ENCODE measurements at regions not wholly inside any gene's neighbourhood (a gene's known extent, or its start where the extent isn't known, plus 50 kb on each side); places are given as distances from the start of the nearest gene placed in this dataset.

DNA sequence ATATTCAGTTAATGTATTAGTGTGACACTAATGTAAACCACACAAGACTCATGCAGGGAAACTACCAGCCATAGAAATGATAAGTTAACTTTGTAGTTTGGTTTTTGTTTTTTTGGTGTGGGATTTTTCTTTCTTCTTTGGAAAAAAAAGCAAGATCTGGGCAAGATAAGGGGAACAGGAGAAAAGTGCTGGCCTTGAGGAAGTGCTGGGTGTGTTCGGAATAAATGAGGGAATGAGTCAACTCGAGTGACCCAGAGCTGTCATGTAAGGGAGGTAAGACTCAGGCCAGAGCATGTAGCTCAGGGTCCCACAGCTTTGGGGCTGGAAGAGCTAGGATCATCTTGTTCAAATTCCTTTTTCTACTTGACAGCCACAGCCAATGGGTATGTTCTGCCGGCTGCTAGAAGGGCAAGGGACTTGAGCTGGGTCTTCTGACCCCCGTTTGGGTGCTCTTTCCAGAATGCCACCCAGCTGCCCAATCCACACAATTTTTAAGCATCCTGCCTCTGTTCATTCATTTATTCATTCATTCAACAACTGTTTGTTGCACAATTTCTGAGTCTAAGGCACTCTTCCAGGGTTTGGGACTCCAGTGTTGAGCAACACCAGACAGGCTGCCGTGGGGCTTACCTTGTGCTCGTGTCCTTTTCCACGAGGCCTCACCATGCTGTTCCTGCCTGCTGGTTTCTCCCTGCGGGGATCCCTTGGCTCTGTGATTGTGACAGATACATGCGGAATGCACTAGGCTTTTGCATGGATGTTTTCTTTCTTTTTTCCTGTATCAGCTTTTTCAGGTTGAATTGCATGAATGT is 54.5 kb downstream of the CLDN34 start:
- no peak for DNase-seq (ENCODE audit: low spot score)

DNA sequence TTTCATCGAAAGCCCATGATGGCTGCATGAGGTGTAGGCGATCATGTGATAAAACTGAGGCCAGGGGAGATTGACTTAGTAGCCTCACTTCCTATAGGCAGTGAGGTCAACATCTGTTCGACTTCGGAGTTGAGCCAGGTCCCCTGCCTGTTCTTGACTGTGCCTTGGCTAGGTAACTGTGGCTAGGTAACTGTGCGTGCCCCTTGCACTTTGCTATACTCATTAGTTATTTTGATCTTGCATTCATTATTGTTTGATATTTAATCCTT is 55.0 kb downstream of the CLDN34 start:
- DNase-seq (ENCODE audit: low spot score), result no peak

DNA sequence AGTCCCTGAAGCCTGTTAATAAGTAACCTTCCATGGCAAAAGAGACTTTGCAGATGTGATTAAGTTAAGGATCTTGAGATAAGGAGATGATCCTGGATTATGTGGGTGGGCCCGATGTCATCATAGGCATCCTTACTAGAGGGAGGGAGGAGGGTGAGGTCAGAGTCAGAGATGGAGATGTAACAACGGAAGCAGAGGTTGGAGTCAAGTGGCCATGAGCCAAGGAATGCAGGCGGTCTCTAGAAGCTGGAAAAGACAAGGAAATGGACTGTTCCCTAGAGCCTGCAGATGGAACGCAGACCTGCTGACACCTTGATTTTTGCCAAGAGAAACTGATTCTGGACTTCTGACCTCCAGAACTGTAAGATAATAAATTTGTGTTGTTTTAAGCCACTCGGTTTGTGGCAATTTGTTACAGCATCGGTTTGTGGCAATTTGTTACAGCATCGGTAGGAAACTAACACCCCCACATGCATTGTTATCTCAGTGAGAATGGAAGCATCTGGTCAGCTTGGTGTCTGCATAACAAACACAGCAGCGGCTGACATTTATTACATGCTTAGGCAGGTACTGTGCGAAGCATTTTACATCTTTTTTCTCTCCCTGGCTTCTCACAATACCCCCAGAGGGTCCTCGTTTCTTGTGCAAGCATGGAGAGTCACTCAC is 55.6 kb downstream of the CLDN34 start:
- DNase-seq (ENCODE audit: low spot score), result peak; percentile 49

DNA sequence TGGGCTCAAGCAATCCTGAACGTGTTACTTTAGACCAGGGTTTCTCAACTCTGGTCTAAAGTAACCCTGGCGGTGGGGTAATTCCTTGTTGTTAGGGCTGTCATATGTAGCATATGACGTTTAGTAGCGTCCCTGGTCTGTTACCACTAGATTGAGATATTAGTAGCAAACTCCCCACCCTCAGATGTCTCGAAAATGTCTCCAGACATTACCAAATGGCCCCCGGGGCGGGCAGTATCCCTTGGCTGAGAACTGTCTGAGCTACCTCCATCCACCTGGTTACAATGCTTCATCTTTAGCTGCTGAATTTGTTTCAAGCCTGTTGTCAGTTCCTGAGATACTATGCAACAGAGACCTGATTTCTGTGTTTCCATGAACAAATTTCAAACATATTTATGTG is 56.7 kb downstream of the CLDN34 start:
- no peak for DNase-seq (ENCODE audit: low spot score)

DNA sequence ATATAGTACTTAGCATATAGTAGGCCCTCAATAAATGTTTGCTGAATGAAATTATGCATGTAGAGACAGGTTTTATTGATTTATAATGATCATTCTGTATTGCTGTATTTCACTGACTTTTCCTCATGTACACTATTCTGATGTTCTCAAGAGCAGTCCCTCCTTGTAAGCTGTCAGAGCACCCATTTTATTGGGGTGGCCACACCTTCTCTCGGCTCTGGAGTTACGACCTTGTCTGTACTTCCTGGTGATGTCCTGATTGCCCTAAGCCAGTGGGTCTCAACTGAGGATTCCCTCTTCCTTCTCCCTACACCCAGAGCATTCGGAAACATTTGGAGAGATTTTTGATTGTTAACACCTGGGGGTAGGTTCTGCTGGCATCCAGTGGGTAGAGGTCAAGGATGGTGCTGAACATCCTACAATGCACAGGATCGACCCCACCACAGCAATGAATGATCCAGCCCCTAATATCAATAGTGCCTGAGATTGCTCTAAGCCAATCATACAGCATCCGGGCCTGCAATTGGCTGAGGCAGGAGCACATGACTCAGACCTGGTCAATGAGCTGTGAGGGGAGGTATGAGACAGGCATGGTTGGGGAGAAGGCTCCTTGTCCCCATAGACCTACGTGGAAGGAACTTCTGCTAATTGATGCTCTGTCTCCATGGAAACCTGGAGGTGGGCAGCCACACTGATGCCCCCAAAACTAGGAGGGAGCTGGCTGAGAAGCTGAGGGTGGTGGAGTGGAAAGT is 58.8 kb downstream of the CLDN34 start:
- DNase-seq (ENCODE audit: low spot score), result no peak

DNA sequence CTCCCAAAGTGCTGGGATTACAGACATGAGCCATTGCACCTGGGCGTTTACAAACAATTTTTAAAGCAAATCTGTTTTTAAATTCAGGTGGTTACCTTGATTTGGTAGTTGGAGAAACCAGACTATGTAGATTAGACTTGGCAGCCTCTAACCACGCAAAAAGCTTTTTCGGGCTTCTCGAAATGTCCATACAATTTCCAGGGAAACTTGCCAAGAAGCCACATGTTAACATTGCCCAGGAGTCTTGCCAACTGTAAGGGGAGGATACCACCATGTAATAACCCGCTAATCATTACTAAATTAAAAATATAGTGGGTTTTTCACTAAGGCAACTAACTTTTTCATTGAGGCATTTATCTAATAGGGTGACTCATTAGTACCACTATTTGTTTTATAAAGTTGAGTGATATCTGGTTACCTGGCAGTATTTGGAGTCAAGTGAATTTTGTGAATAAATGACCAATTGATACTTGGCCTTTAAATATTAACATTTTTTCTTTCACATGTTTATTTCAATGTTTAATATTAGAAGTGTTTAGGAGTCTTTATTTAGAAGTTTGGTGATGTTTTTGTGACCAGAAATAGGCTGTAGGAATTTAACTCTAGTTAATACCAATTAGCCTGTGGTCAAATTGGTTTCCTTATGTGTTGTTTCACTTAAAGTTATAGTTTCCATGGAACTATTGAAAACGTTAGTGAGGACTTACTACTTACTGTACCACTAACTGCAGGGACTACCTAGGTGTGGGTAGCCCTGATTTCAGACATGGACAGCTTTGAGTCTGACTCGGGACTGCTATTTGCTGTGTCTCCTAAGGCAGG is 61.3 kb downstream of the CLDN34 start:
- no peak for DNase-seq (ENCODE audit: low spot score)

DNA sequence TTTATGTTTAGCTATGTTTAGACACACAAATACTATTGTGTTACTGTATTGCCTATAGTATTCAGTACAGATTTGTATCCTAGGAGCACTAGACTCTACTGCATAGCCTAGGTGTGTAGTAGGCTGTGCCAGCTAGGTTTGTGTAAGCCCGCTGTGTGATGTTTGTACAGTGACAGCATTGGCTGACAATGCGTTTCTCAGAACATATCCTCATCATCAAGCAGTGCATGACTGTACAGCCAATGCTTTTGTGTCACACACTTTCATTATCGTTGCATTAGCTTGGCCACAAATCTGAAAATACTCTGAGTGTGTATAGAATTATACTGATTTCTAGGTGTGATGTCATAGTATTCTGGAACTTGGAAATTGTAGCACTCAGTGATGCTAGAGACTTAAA is 63.4 kb downstream of the CLDN34 start:
- no peak for DNase-seq (ENCODE audit: low spot score)

DNA sequence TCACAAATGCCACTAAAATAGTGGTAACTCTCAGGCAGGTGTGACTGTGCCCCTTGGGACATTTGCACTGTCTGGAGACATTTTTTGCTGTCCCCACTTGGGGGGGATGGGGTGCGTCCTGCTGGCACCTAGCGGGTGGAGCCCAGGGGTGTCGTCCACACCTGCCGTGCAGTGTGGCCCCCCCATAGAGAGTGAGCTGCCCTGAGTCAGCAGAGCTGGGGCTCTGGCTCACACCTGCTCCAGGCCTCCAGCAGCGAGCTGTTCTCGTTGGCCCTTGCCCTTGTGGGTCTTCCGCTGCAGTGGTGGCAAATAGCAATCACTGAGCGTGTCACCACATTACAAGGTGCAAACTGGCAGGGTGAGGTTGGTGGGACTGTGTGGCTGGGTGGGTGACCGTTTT is 64.6 kb downstream of the CLDN34 start:
- no peak for DNase-seq (ENCODE audit: low spot score)

DNA sequence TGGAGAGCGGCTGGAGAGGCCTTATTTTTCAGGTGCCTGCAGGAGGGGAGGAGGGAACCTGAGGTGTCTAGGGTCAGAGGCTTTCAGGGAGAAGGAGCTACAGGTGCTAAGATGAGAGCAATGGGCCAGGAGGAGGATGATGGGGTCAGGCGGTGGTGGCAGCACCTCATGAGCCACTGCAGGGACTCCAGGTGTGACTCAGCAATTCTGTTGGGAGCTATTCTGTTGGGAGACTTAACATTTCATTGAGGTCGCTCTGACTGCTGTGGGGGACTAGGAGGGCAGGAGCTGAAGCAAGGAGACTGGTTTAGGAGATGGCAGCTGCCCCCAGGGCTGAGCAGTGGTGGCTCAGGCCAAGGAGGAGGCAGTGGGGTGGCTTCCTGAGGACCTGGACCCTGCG is 65.0 kb downstream of the CLDN34 start:
- DNase-seq (ENCODE audit: low spot score), result no peak

DNA sequence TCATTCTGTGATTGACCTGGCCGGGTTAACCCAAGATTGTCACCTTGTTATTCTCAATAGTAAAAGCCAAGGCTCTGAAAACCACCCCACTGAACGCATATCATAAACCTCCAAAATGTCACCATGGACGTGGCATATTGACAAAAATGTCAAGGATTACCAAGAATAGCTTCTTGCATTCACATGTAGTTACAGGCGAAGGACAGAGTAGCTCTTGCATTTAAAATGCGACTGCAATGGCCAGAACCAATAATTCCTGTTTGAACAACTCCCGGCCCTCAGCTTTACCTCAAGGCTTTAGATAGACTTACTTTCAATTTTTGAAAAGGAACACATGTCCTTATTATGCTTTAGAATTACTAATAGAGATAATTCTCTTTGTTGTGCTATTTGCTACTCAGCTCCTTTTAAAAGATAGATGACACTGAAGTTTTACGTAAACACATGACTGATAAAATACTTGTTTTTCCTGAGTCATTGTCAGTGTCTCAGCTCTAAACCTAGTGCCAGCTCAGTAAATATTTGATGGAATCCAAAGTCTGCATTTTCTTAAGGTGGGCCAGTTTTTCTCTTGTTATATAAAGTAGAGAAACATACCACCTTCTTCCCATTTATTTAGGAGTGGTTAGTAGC is 66.3 kb downstream of the CLDN34 start:
- no peak for DNase-seq (ENCODE audit: low spot score)

DNA sequence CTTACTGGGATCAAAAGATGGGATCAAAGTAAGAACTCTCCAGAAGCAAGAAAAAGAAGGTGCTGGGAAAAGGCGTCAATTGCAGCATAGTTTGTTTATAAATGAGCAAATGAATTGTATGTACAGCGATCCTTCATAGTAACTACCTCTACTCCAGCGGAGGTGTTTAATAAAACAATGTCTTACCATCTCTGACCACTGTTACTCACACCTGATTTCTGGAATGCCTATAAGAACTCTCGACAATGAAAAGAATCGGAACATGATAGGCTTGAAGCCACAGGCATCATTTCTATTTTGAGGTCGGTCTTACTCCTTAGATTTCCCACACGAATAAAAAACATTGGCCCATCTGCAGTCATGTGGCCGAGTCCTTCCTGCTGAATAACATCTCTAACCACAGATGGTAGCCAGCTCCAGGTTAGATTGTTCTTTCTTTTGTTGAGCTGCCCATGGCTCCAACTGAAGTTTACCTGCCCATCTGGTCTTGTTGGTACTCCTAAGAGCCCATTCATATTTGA is 67.6 kb downstream of the CLDN34 start:
- DNase-seq (ENCODE audit: low spot score), result no peak

DNA sequence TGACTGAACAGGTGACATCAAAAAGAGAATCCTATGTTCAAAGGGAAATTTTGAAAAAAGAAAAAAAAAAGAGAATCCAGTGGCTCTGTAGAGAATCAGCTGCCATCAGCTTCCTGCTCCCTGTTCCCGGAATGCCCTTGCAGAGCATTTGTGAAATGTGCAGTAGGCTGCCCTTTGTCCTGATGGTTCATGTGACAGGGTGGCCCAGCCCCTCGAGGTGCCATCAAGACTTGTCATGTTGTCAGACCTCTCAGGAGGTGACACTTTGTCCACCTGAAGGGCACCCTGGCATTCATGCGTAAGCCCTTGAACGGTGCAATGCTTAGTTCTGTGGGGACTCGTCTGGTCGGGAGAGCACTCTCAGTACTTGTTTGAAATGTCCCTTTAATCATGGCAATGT is 71.4 kb downstream of the CLDN34 start:
- DNase-seq (ENCODE audit: low spot score), result no peak

DNA sequence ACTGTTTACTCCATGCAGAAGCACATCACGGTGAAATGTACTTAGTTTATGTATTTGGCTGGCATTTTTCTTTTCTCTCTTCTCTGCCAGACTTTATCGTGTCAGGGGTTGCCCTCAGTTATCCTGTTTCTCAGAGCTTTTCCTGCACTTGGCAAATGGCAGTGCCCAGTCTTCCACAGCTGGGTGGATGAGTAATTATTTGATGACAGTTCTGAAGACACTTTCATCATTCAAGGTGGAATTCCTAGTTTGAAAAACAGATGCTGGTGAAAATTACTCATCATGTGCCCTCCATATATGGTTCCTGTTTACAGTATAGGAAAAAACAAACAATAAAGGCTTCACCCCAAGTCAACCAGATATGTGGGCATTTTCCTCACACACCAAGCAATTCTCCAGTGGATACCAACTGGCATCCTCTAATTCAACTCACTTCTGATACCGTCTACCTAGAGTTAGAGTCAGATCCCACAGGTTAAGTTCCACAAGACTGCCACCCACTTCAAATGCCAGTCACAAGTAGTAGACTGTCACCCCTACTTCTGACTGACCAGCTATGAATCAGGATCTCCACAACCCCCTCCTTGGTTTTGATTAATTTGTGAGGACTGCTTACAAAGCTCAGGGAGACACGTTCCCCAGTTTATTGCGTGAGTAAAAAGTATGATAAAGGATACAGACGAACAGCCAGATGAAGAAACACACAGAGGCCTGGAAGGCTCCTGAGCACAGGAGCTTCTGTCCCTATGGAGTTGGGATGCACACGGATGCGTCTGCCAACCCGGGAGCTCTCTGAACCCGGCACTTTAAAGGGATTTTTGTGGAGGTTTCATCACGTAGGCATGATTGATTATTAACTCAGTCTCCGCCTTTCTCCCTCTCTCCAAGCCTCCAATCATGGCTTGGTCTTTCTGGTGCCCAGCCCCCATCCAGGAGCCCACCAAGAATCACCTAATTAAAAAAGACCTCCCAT is 72.9 kb downstream of the CLDN34 start:
- no peak for DNase-seq (ENCODE audit: low spot score)

DNA sequence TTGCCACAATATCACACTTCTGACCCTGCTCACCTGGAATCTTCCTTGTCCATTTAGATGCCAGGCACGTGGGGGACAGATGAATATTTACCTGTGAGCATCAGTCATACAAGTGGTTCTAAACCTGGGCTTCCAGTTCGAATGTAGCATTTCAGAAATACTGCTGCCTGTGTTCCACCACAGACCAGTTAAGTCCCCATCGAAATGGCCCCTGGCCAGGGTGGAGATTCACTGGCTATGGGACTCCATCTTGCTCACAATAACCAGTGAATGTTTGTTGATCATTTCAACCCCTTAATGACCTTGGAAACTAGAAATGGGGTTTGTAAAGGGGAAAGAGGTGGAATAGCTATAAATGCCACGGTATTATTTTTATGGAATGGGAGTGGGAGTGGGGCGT is 73.8 kb downstream of the CLDN34 start:
- DNase-seq (ENCODE audit: low spot score), result no peak

DNA sequence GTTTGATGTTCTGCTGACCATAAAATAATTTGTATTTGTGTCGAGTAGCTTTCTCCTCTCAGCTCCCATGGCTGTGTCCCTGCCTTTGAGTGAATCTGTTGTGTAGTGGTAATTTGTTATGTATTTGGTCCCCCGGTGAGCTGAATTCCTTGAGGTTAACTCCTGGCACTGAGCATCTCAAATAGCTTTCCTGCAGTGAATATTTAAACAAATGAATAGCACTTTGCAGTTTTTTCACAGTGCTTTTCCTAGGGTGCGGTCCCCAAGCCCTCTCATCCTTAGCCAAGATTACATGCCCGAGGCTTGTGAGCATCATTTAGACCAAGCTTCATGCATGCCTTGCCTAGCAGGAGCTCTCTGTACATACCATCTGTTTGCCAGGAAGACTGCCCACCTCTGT is 74.2 kb downstream of the CLDN34 start:
- DNase-seq (ENCODE audit: low spot score), result no peak

DNA sequence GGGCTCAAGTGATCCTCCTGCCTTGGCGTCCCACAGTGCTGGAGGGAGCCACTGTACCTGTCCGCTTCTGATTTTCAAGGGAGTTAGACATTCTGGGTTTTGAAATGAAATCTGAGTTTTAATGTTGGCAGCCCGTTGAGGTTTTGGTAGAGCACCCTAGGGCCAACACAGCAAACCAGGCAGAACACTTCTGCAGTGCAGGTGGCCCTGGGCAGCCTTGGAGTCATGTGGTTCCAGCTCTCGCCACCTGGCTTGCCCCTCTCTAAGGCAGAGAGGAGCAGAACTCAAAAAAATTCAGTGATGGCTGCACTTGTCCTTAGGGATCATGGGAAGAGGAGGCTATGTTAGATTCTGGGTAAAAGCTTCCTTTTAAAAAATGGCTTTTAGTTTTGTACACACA is 74.9 kb downstream of the CLDN34 start:
- no peak for DNase-seq (ENCODE audit: low spot score)

DNA sequence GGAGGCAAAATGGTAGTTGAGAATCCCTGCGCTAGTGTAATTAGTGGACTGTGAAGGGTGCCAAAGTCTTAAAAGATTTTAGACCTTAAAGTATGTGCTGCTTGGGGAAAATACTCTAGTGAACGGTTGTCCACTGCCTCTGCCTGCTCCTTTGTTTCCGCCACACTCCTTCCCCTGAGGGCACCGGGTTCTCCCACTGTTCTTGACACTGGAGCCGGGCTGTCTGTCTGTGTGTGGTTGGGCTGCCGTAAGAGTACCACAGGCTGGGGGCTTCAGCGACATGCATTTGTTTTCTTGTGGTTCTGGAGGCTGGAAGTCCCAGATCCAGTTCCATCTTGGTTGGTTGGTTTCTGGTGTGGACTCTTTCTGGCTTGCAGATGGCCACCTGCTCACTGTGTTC is 76.2 kb downstream of the CLDN34 start:
- DNase-seq (ENCODE audit: low spot score), result no peak

DNA sequence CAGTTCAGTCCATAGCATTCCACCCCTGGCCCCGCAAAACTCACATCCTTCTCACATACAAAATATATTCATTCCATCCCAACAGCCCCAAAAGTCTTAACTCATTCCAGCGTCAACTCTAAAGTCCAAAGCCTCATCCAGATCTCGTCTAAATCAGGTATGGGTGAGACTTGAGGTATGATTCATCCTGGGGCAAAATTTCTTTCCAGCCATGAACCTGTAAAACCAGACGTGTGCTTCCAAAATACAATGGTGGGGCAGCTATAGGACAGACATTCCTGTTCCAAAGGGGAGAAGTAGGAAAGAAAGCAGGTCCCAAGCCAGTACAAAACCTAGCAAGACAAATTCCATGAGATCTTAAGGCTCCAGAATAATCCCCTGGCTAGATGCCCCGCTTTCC is 76.9 kb downstream of the CLDN34 start:
- DNase-seq (ENCODE audit: low spot score), result no peak

DNA sequence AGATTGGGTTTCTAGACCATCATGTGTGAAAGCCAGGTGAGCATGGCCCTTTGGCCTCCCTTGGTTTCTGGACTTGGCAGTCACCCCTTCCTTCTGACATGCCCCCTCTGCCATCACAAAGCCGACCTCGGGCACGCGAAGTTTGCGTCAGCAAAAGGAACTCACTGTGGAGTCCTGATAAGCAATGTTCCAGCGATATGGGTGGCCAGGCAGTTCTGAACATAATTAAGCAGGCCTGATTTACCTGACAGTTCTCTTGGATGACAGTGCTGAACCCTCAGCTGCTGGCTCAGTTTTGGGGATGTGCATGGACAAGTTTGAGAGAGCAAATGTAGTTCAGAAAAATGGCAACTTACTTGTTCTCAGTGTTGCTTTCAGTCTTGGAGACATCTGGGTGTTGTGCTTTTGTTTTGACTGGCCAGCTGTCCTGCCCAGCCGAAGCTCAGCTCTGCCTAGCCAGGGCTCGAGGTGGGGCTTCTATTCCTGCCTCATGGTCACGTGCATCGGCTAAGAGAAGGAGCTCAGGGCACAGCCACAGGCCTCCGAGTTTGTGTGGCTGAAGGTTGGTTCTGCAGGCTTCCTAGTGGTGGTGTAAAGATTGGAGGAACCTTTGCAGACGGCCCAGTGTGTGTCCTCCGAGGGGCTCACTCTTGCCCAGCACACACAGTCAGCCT is 78.3 kb downstream of the CLDN34 start:
- DNase-seq (ENCODE audit: low spot score), result no peak

DNA sequence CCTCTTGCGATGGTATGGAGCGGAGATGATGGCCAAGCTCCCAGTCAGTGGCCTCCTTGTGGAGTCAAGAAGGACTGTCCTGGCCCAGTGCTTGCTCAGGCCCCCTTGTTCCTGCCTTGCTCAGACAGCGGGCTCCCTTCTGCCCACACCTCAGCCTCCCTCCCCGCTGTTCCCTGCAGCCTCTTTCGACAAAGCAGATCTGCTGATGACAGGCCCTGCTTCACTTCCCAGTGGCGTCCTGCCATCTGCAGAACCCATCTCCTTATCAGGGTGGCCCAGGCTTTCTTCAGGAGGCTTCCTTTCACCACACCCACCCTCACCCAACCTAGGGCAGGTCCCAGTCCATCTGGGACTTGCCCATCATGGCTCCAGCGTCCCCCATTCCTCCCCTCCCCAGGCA is 80.0 kb downstream of the CLDN34 start:
- DNase-seq (ENCODE audit: low spot score), result no peak
